ENCODE measurements at regions not wholly inside any gene's neighbourhood (a gene's known extent, or its start where the extent isn't known, plus 50 kb on each side); places are given as distances from the start of the nearest gene placed in this dataset.

DNA sequence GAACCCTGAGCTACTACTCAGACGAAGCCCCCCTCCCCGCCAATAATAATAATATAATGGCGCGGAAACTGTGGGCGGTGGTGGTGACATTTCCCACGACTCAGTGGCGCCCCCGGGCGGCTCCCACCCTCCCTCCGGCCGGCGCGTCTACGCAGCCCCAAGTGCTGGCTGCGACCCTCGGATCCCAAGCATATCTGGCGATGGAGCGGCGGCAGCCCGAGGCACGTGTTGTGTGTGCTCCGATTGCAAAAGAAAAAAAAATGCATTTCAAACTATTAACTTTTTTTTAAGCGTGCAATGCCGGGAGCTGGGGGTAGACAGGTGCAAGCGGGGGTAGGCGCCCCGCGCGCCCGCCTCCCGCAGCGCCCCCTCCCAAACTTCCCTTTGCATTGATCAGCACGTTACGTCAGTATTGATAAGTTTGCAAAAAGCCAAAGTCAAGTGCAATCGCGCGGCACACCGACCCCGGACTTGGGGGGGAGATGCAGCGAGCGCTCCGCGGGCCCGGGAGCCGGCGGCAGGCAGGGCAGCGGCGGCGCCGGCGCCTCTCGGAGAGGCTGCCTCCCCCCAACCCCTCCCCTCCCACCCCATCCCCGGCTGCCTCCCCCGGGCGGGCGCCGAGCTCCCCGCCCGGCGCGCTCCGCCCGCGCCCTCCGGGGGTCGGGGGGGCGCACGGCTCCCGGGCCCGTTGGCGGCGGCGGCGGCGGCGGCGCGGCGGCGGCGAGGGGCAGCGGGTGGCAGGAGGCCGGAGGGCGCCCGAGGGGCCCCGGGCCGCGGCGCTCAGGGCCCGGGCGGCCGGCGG is 113.1 kb upstream of the MYL2 start:
- no peak overlapping the region for H3K27ac Mint-ChIP-seq
- Histone ChIP-seq H3K27ac (ENCODE audit: low read depth) (no peak overlapping the region), H3K79me2 (replicated peaks; ENCODE audit: insufficient read depth) (peaks cover 15% of the 10 kb centered on the region), H3K36me3 (ENCODE audit: insufficient read depth) (no peaks in the 10 kb centered on the region), H3K4me2 (peak overlapping the region; percentile 91), H3K27me3 (ENCODE audit: insufficient read depth) (peaks cover 54% of the 10 kb centered on the region), H3K4me3 (peak overlapping the region; percentile 90), H3K4me1 (ENCODE audit: insufficient read depth) (peaks cover 30% of the 10 kb centered on the region), H4K20me1 (replicated peaks; ENCODE audit: insufficient read depth) (no peaks in the 10 kb centered on the region; the same call in 1 of the 2 replicates), H3F3A (replicated peaks; ENCODE audit: low read depth) (0 out of 2 replicates have a peak, but pooled peaks cover 5% of the 10 kb centered on the region), H3K9me2 (ENCODE audit: insufficient read depth) (no peaks in the 10 kb centered on the region), H2AFZ (peak overlapping the region; percentile 93)
- DNase-seq (ENCODE audit: low spot score) (peak; percentile 77), ATAC-seq (peak; percentile 22)
- peak; percentile 79 to 87 for TF ChIP-seq CTCF (conservative IDR thresholded peaks at IDR 0.05; ENCODE audit: low read depth in 2 of 2)
- no peak for TF ChIP-seq JUNB (IDR thresholded peaks at IDR 0.05; ENCODE audit: unreplicated experiment)
- TF ChIP-seq POLR2AphosphoS5 (IDR thresholded peaks at IDR 0.05; ENCODE audit: low read depth): no peak
- H3K9me3 Mint-ChIP-seq: no peaks in the 10 kb centered on the region
- peaks cover 30% of the 10 kb centered on the region for H3K27me3 Mint-ChIP-seq (ENCODE audit: insufficient read depth, low read depth, poor library complexity)
- H3K36me3 Mint-ChIP-seq (ENCODE audit: low read depth): peaks cover 5% of the 10 kb centered on the region; the same call in 1 of the 3 replicates
- H3K4me1 Mint-ChIP-seq: peaks cover 53% of the 10 kb centered on the region
- peak overlapping the region; percentile 85 for H3K4me3 Mint-ChIP-seq

DNA sequence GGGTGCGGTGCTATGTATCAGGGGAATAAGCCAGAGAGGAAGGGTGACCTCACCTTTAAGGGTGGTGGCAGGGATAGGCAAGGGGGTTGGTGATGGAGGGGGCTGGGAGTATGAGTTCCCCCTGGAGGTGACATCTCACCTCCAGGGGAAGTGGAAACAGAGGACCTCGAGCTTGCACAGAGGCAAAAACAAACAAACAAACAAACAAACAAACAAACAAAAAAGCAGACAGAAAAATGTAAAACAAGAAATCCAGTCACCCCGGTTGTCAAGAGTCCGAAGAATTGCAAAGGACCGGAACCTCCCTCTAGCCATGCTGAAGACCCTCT is 112.2 kb upstream of the MYL2 start:
- Histone ChIP-seq H3K4me3 (peak overlapping the region; percentile 76), H3K4me2 (peak overlapping the region; percentile 91), H3K36me3 (ENCODE audit: insufficient read depth) (no peaks in the 10 kb centered on the region), H3F3A (replicated peaks; ENCODE audit: low read depth) (0 out of 2 replicates have a peak, but pooled peaks cover 5% of the 10 kb centered on the region), H3K4me1 (ENCODE audit: insufficient read depth) (peaks cover 28% of the 10 kb centered on the region), H3K79me2 (replicated peaks; ENCODE audit: insufficient read depth) (peaks cover 6% of the 10 kb centered on the region), H3K9me2 (ENCODE audit: insufficient read depth) (no peaks in the 10 kb centered on the region), H4K20me1 (replicated peaks; ENCODE audit: insufficient read depth) (no peaks in the 10 kb centered on the region), H2AFZ (no peak overlapping the region), H3K27me3 (ENCODE audit: insufficient read depth) (peaks cover 47% of the 10 kb centered on the region), H3K27ac (ENCODE audit: low read depth) (no peak overlapping the region)
- peaks cover 33% of the 10 kb centered on the region for H3K27me3 Mint-ChIP-seq (ENCODE audit: insufficient read depth, low read depth, poor library complexity)
- H3K4me3 Mint-ChIP-seq: peak overlapping the region; percentile 78
- no peaks in the 10 kb centered on the region for H3K9me3 Mint-ChIP-seq
- ATAC-seq (no peak), DNase-seq (ENCODE audit: low spot score) (no peak)
- H3K27ac Mint-ChIP-seq: no peak overlapping the region
- H3K36me3 Mint-ChIP-seq (ENCODE audit: low read depth): peaks cover 2% of the 10 kb centered on the region; the same call in 1 of the 3 replicates
- TF ChIP-seq ETS1 (IDR thresholded peaks at IDR 0.05) (no peak), JUNB (IDR thresholded peaks at IDR 0.05; ENCODE audit: unreplicated experiment) (no peak), EZH2 (IDR thresholded peaks at IDR 0.05; ENCODE audit: low read depth, unreplicated experiment) (no peak)
- H3K4me1 Mint-ChIP-seq: peaks cover 49% of the 10 kb centered on the region
